Left hindlimb (tissue), 1 donor: ENCODE measurements at regions not wholly inside any gene's neighbourhood (a gene's known extent, or its start where the extent isn't known, plus 50 kb on each side); places are given as distances from the start of the nearest gene placed in this dataset.

Experiments
- DNase-seq: peaks from one replicate; pipeline ENCODE4 v3.0.0-alpha.2; 2018

- no peak for DNase-seq
These were observed 163.9 kb downstream of the HS3ST1 start for GRCh38 chr4:11264841-11265240.

- no peak for DNase-seq
These were observed 164.3 kb downstream of the HS3ST1 start for GRCh38 chr4:11264346-11264745.

- no peak for DNase-seq
These were observed 165.5 kb downstream of the HS3ST1 start for GRCh38 chr4:11263208-11263607.

- DNase-seq = no peak
These were observed 167.4 kb downstream of the HS3ST1 start for GRCh38 chr4:11261066-11261850.

GRCh38 chr4:11259837-11260236, 168.9 kb downstream of the HS3ST1 start:
- no peak for DNase-seq

GRCh38 chr4:11252149-11252548, 176.5 kb downstream of the HS3ST1 start:
- no peak for DNase-seq

- no peak for DNase-seq
These were observed 178.2 kb downstream of the HS3ST1 start for GRCh38 chr4:11250510-11250909.

GRCh38 chr4:11232015-11232414, 196.7 kb downstream of the HS3ST1 start:
- DNase-seq = no peak

GRCh38 chr4:11230866-11231265, 197.8 kb downstream of the HS3ST1 start:
- DNase-seq = no peak

- no peak for DNase-seq
These were observed 200.2 kb downstream of the HS3ST1 start for GRCh38 chr4:11228530-11228929.

GRCh38 chr4:11223311-11223710, 205.4 kb downstream of the HS3ST1 start:
- DNase-seq = no peak

- no peak for DNase-seq
These were observed 210.0 kb downstream of the HS3ST1 start for GRCh38 chr4:11218692-11219091.

GRCh38 chr4:11216520-11216919, 212.2 kb downstream of the HS3ST1 start:
- no peak for DNase-seq

- no peak for DNase-seq
These were observed 214.4 kb downstream of the HS3ST1 start for GRCh38 chr4:11214281-11214680.

- DNase-seq = no peak
These were observed 218.9 kb downstream of the HS3ST1 start for GRCh38 chr4:11209826-11210225.

GRCh38 chr4:11201256-11201655, 227.4 kb downstream of the HS3ST1 start:
- no peak for DNase-seq

GRCh38 chr4:11198516-11199305, 230.0 kb downstream of the HS3ST1 start:
- DNase-seq = no peak

- DNase-seq = no peak
These were observed 230.9 kb downstream of the HS3ST1 start for GRCh38 chr4:11197631-11198341.

- no peak for DNase-seq
These were observed 231.7 kb downstream of the HS3ST1 start for GRCh38 chr4:11196927-11197522.

- DNase-seq = no peak
These were observed 234.3 kb downstream of the HS3ST1 start for GRCh38 chr4:11194431-11194830.

- DNase-seq = no peak
These were observed 238.9 kb downstream of the HS3ST1 start for GRCh38 chr4:11189756-11190155.

- DNase-seq = peak; percentile 31
These were observed 245.3 kb downstream of the HS3ST1 start for GRCh38 chr4:11183356-11183740.
